T follicular helper cell (primary cell): ENCODE measurements at regions not wholly inside any gene's neighbourhood (a gene's known extent, or its start where the extent isn't known, plus 50 kb on each side); places are given as distances from the start of the nearest gene placed in this dataset.
"Not testable (repeated sequence)": the region's sequence is repeated elsewhere in the genome, so short reads cannot be mapped to it uniquely, and the experiment has no call there.

Experiments used
- DNase-seq: peaks from one replicate; pipeline ENCODE4 v3.0.0-alpha.2; 2020; ENCODE audit warnings: low read depth

GRCh38 chr2:242046206-242046826, 176.8 kb downstream of the RTP5 start:
- no peak for DNase-seq

DNA sequence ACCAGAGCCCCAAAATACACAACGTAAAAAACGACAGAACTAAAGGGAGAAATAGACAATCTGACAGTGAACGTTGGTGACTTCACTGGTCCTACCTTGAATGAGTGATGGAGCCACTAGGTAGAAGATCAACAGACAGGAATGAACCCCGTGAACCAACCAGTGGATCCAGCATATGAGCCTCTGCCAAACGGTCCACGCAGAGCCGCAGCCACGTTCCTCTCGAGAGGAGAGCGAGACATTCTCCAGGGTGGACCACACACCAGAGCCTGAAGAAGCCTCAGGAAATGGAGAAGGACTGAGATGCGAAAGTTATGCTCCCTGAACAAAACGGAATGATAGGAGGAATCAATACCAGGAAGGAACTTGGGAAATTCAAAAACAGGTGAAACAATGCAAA, 178.4 kb downstream of the RTP5 start:
- no peak for DNase-seq

GRCh38 chr2:242048479-242048878, 178.9 kb downstream of the RTP5 start:
- no peak for DNase-seq

DNA sequence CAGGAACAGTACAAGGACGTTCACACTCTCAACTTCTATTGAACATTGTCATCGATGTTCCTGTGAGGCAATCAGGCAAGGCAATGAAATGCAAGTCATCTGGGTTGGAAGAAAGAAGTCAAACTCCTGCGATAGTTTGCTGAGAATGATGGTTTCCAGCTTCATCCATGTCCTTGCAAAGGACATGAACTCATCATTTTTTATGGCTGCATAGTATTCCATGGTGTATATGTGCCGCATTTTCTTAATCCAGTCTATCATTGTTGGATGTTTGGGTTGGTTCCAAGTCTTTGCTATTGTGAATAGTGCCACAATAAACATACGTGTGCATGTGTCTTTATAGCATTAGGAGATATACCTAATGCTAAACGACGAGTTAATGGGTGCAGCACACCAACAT, 180.0 kb downstream of the RTP5 start:
- DNase-seq = not testable (repeated sequence)

DNA sequence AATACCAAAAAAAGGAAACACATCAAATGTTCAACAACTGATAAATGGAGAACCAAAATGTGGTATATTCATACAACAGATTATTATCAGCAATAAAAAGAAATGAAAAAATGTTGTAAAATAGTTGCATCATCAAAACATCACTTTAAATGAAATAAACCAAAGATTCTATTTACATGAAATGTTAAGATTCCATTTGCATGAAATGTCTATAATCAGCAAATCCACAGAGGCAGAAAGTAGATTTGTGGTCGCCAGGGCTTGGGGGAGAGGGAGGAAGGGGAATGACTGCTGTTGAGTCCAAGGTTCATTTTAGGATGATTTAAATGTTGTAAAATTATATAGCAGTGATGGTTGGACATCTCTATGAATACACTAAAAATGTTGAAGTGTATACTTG, 181.9 kb downstream of the RTP5 start:
- DNase-seq = no peak

DNA sequence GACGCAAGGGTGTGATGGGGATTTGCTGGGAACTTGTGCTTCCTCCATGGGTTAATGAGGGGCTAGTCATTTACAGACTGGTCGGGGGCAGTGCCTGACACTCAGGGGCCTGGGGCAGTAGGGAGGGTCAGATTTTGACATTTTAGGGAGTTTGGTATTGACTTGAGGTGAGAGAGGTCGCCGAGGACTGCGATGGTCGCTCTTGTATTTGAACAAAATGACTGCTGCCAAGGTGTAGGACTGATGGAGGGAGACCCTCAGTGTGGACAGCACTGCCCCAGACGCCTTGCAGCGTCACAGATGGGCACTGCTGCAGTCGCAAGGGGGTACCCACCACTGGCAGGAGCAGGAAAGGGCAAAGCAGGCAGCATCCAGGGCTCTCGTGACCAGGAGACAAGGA, 182.9 kb downstream of the RTP5 start:
- no peak for DNase-seq

- no peak for DNase-seq
Measured at GRCh38 chr2:242053921-242054320, 184.4 kb downstream of the RTP5 start.

DNA sequence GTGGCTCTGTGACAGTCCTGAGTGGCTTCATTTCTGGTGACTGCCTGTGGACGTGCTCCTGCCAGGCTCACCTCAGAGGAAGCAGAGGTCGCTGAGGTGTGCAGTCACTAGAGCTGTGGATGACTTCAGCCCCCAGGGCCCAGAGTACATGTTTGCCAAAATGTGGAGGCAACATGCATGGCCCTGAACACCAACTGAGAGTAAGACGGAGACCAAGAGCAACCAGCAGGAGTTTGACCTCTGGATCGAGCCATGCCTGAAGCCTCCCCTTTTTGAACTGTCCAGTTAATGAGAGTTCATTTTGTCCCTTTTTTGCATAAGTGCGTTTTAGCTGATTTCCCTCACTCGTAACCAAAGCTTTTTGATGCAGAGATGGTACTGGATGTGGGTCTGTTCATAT, 184.9 kb downstream of the RTP5 start:
- no peak for DNase-seq

- no peak for DNase-seq
Measured at GRCh38 chr2:242054881-242055801, 185.6 kb downstream of the RTP5 start.

GRCh38 chr2:242056026-242056425, 186.5 kb downstream of the RTP5 start:
- DNase-seq = no peak

GRCh38 chr2:242056785-242057184, 187.3 kb downstream of the RTP5 start:
- no peak for DNase-seq

DNA sequence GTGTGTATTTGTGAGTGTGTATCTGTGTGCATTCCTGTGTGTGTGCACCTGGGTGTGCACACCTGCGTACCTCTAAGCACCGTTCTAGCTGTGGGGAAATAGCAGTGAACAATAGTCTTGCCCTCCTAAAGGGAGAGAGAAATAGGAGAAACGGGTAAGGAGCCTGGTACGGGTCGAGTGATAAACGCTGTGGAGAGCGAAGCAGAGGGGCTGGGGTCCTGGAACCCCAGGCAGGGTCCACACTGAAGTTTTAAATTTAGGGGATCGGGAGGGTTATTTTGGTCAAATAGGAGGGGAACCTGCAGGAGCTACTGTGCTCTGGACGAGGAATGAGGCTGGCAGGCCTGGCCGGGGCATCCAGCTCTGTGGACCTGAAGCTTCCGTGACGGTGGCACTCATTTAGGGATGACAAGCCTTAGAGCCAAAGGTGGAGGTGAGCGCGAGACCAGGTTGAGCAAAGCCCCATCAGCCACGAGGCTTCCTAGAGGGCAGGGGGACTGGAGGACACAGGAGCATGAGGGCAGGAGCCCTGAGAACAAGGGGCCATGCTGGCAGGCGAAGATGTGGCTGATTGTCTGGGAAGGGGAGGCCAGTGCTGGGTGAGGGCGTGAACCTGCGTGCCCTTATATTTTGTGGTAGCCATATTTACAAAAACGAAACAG, 188.0 kb downstream of the RTP5 start:
- DNase-seq = no peak

GRCh38 chr2:242058116-242058680, 188.7 kb downstream of the RTP5 start:
- DNase-seq = no peak

GRCh38 chr2:242059566-242059965, 190.0 kb downstream of the RTP5 start:
- DNase-seq = no peak

DNA sequence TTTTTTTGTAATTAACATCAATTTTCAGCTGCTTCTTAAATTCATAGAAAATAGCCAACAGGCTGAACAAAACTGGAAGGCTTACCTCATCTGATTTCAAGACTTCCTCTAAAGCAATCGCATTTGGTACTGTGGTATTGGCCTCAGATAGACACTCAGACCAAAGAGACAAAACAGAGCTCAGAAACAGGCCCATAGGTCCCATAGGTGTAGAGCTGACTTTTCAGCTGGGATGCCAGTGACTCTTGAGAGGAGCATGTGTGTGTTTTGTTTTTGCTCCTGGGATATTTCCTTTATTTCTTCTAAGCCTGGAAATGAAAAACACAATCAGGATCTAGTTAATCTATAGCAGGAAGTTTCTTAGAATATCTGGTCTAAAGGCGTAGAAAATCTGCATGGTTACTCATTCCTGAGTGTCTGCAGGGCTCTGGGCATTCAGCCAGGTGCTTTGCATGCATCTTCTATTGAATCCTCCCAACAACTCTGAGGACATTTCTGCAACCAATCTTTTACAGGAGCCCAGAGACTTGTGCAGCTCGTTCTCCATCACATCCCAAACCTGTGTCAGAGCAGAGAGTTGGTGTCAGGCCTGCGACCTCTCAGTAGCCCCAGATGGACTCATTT, 190.8 kb downstream of the RTP5 start:
- DNase-seq = no peak

- DNase-seq = not testable (repeated sequence)
Measured at GRCh38 chr2:242061930-242062329, 192.4 kb downstream of the RTP5 start.

DNA sequence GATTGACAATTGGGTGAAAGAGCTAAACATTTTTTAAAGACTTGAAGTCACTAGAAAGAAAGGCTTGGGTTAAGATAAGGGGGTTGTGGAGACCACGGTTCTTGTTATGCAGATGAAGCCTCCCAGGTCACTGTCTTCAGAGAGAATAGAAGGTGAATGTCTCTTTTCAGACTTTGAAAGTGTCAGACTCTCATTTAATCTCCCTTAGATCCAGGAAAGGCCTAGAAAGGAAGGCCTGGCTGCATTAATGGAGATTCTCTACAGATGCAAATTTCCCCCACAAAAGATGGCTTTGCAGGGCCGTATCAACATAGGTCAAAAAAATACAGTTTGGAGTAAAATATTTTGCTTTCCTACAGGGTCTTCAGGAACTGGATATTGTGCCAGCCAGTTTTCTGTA, 193.9 kb downstream of the RTP5 start:
- DNase-seq = no peak

DNA sequence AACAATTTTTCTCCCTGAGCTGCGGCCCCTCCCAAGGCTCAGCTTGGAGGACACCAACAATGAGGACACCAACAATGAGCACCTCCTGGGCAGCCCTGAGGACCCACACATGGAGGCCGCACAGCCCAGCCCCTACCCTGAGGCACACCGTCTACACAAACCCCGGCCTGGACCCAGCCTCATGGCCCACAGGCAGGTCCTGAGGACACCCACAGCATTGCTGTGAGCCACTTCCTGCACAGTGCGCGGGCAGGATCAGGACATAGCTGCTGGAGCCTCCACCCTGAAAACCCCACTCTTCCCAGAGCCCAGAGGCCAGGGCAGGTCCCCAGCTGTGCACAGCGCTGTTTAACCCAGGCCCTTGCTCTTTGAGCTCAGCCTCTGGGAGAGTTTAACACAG, 194.3 kb downstream of the RTP5 start:
- no peak for DNase-seq

- DNase-seq = no peak
Measured at GRCh38 chr2:242064364-242065250, 195.1 kb downstream of the RTP5 start.

DNA sequence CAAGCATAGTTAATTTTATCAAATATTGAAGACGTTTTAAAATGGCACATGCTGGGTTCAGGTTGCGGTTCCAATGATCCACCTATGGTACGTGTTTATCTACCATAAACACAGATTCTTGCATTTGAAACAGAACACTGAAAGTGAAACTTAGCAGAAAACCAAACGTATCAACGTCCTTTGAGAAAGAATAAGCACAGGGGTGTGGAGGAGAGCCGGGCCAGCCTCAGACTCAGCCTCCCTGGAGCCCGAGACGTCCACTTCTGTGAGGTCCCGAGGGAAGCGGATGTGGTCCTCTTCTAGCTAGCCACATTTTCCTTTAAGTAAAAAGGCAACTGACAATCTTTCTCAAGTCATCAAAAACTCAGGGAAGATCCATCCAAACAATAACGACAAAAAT, 195.9 kb downstream of the RTP5 start:
- no peak for DNase-seq

DNA sequence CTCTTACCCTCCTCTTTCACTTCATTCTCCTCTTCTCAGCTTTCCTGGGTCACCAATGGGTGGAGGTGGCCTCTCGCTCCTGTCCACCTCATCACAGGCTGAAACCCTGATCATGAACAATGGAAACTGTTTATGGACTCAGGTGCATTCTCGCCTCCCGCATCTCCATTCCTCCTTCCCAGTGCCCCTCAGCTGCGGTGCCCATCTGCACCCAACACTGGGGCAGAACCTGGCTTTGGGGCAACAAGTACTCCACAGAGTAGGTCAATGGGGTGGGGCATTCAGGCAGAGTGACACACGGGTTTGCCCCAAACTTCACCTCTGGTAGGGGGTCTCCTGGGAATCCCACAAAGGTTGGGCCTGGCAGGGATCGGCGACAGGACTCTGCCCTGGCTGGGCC, 199.5 kb downstream of the RTP5 start:
- no peak for DNase-seq
